Tibial artery (tissue), 4 donors: ENCODE measurements at regions not wholly inside any gene's neighbourhood (a gene's known extent, or its start where the extent isn't known, plus 50 kb on each side); places are given as distances from the start of the nearest gene placed in this dataset.
A peak's percentile ranks its signal among the peaks of the same experiment; 100 is the strongest.

Source experiments
- DNase-seq, 2 donors: peaks; one replicate each; pipeline ENCODE4 v3.0.0-alpha.2; 2019
- H3K27ac ChIP-seq, 2 donors: fragments of 200-600 bp; sonication (generic) in 1 of 2; 1 replicate in 1 of 2; 2 replicates in 1 of 2; pipeline ENCODE4 v1.5.1; 2018 to 2019; ENCODE audit warnings: mild to moderate bottlenecking in 1 of 2
- H3K27me3 ChIP-seq, 2 donors: fragments of 200-600 bp; sonication (generic) in 1 of 2; one replicate each; pipeline versions ENCODE4 v1.5.1 to v1.6.0; 2016 to 2019
- H3K36me3 ChIP-seq, 3 donors: fragments of 200-600 bp; sonication (generic) in 2 of 3; one replicate each; pipeline ENCODE4 v1.5.1; 2016 to 2019; ENCODE audit warnings: mild to moderate bottlenecking in 2 of 3
- H3K4me1 ChIP-seq, 4 donors: fragments of 200-600 bp; sonication (generic) in 2 of 4; 1 replicate in 3 of 4; 2 replicates in 1 of 4; pipeline ENCODE4 v1.5.1; 2016 to 2019
- H3K4me3 ChIP-seq, 2 donors: fragments of 200-600 bp; sonication (generic) in 1 of 2; 1 replicate in 1 of 2; 2 replicates in 1 of 2; pipeline ENCODE4 v1.5.1; 2018 to 2019; ENCODE audit warnings: mild to moderate bottlenecking in 2 of 2
- H3K9me3 ChIP-seq, 3 donors: fragments of 200-600 bp; sonication (generic) in 1 of 3; one replicate each; pipeline ENCODE4 v1.5.1; 2016 to 2019
- intact Hi-C: fragments of 100-400 bp; cut with DNase I; formaldehyde crosslinking; loops from one replicate; pipeline ENCODE4 v1.15.0; 2023; ENCODE audit warnings: low total_unique reads
- TF ChIP-seq, protein P1 (sequence below), 2 experiments: fragments of 200-600 bp in 1 of 2; fragments of 450-650 bp in 1 of 2; IDR thresholded peaks; one replicate each; pipeline ENCODE4 v1.5.1; 2017 to 2019; ENCODE audit warnings: antibody characterized with exemption in 2 of 2, mild to moderate bottlenecking in 1 of 2, moderate library complexity in 1 of 2

- TF ChIP-seq, protein P1, sequence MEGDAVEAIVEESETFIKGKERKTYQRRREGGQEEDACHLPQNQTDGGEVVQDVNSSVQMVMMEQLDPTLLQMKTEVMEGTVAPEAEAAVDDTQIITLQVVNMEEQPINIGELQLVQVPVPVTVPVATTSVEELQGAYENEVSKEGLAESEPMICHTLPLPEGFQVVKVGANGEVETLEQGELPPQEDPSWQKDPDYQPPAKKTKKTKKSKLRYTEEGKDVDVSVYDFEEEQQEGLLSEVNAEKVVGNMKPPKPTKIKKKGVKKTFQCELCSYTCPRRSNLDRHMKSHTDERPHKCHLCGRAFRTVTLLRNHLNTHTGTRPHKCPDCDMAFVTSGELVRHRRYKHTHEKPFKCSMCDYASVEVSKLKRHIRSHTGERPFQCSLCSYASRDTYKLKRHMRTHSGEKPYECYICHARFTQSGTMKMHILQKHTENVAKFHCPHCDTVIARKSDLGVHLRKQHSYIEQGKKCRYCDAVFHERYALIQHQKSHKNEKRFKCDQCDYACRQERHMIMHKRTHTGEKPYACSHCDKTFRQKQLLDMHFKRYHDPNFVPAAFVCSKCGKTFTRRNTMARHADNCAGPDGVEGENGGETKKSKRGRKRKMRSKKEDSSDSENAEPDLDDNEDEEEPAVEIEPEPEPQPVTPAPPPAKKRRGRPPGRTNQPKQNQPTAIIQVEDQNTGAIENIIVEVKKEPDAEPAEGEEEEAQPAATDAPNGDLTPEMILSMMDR (IDR thresholded peaks at IDR 0.05): no peak
- peak in 1 of 2 donors; percentile 42 for DNase-seq
Observed at GRCh38 chr17:77891602-77892001, 66.9 kb upstream of the TNRC6C start.

GRCh38 chr17:77892031-77892430 lies 66.5 kb upstream of the TNRC6C start:
- Histone ChIP-seq H3K4me1 (peaks cover 0 to 5% (median 2%) of the 10 kb centered on the region in 4 donors), H3K9me3 (no peaks in the 10 kb centered on the region), H3K27me3 (no peaks in the 10 kb centered on the region), H3K27ac (no peak overlapping the region), H3K36me3 (no peaks in the 10 kb centered on the region), H3K4me3 (no peak overlapping the region)
- peak in 1 of 2 donors; percentile 53 for DNase-seq
- TF ChIP-seq, protein P1 (IDR thresholded peaks at IDR 0.05): no peak
- intact Hi-C loops: loop anchor here (5.0 kb wide), 1 partner anchor 60 kb away; no protein-coding TSS in a partner anchor

More at GRCh38 chr17:77891602-77892001, 66.9 kb upstream of the TNRC6C start:
- H3K27me3 ChIP-seq: no peaks in the 10 kb centered on the region
- no peaks in the 10 kb centered on the region for H3K9me3 ChIP-seq
- H3K4me1 ChIP-seq: peaks cover 0 to 7% (median 3%) of the 10 kb centered on the region in 4 donors
- intact Hi-C loops: loop anchor here (5.0 kb wide), 1 partner anchor 61 kb away; no protein-coding TSS in a partner anchor
- no peak overlapping the region for H3K4me3 ChIP-seq
- no peaks in the 10 kb centered on the region for H3K36me3 ChIP-seq
- no peak overlapping the region for H3K27ac ChIP-seq

- TF ChIP-seq, protein P1 (IDR thresholded peaks at IDR 0.05): no peak
- Histone ChIP-seq H3K27ac (no peak overlapping the region), H3K4me3 (no peak overlapping the region), H3K4me1 (no peaks in the 10 kb centered on the region), H3K9me3 (no peaks in the 10 kb centered on the region), H3K27me3 (no peaks in the 10 kb centered on the region), H3K36me3 (no peaks in the 10 kb centered on the region)
- peak in 1 of 2 donors; percentile 42 for DNase-seq
- intact Hi-C loops: loop anchor here (5.0 kb wide), 1 partner anchor 60 kb away; no protein-coding TSS in a partner anchor
Observed at GRCh38 chr17:77892469-77893143, 65.9 kb upstream of the TNRC6C start.

DNA sequence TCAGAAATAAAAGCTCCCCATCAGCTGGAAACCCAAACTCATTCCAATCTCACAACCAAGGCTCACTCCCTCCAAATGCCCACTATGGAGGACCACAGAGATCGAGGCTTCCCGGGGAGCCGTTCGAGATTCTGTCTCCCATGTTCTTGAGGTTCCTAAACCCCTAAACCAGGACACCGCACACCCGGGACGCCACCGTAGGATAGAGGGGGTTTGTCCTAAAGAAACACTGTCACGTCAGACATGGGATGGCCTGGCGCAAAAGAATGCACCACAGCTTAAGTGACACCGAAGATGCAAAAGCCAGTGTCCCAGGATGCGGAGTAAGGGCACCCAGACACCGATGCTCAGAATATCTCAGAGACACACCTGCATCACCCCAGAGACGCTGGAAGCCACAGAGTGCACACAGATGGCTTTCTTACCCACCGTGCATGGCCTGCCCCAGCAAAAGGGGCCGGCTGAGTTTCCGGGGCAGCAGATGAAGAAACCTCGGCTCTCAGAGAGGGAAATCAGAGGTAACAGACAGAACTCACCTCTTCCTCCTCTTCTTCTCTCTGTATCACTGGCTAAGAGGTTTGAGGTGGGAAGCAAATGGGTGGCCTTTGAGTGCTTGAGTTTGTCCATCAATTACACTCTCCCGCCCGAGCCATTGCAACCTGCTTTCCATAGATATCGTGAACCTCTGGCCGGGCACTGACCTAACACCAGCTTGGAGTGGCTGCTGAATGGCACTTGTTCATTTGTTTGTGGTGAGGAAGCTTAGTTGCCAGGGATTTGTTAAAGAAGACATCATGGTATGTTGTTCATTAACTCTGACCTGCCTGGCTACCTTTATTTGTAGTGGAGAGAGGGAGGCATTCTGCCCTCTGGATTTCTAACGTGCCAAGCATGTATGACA lies 65.1 kb upstream of the TNRC6C start:
- H3K9me3 ChIP-seq: no peaks in the 10 kb centered on the region
- peak in 1 of 2 donors; percentile 33 for DNase-seq
- TF ChIP-seq, protein P1 (IDR thresholded peaks at IDR 0.05): no peak
- no peaks in the 10 kb centered on the region for H3K36me3 ChIP-seq
- H3K27ac ChIP-seq: no peak overlapping the region
- H3K4me1 ChIP-seq: no peaks in the 10 kb centered on the region
- intact Hi-C loops: loop anchor here (5.0 kb wide), 1 partner anchor 59 kb away; no protein-coding TSS in a partner anchor
- H3K4me3 ChIP-seq: no peak overlapping the region
- H3K27me3 ChIP-seq: no peaks in the 10 kb centered on the region

GRCh38 chr17:77894126-77894956 lies 64.2 kb upstream of the TNRC6C start:
- intact Hi-C loops: loop anchor here (5.0 kb wide), 1 partner anchor 58 kb away; no protein-coding TSS in a partner anchor
- H3K27ac ChIP-seq: no peak overlapping the region
- no peaks in the 10 kb centered on the region for H3K4me1 ChIP-seq
- no peaks in the 10 kb centered on the region for H3K9me3 ChIP-seq
- H3K36me3 ChIP-seq: no peaks in the 10 kb centered on the region
- DNase-seq: peak in 1 of 2 donors; percentile 55
- TF ChIP-seq, protein P1 (IDR thresholded peaks at IDR 0.05): no peak
- no peak overlapping the region for H3K4me3 ChIP-seq
- no peaks in the 10 kb centered on the region for H3K27me3 ChIP-seq
